HepG2 (cell line): ENCODE measurements at regions not wholly inside any gene's neighbourhood (a gene's known extent, or its start where the extent isn't known, plus 50 kb on each side); places are given as distances from the start of the nearest gene placed in this dataset.

Experiments used
- ATAC-seq: fragments of 200-7000 bp; cut with Tn5 transposase; 3 replicates; pipeline ENCODE4 v1.9.1; 2020; ENCODE audit warnings: mild to moderate bottlenecking, moderate library complexity
- BruUV-seq: library from RNA; stranded (reverse); fragments of 400-500 nt; replicated peaks from 2 replicates; lab custom pipeline; 2021; lab: Mats Ljungman, UMichigan
- CTCF ChIA-PET: fragments of 300-600 bp; formaldehyde crosslinking; extraction: SDS; loops from one replicate; lab custom pipeline; 2021; ENCODE audit warnings: low total read pairs, inconsistent platforms, low intra/inter-chr PET ratio; lab: Yijun Ruan, JAX
- POLR2A ChIA-PET: fragments of 350-600 bp; sonication (Branson Sonifier 250); formaldehyde crosslinking; loops from one replicate; lab custom pipeline; 2020; ENCODE audit warnings: antibody characterized with exemption, inconsistent platforms; lab: Yijun Ruan, JAX
- DNase-seq: peaks from one replicate; pipeline ENCODE4 v3.0.0-alpha.2; 2015; ENCODE audit warnings: low spot score
- FAIRE-seq: peaks from 3 replicates; lab custom pipeline; 2011; peaks lifted over from hg19 to GRCh38; lab: Jason Lieb, UNC
- H2AFZ ChIP-seq: one replicate; pipeline ENCODE4 v1.6.1; 2011; ENCODE audit warnings: low read length, inconsistent platforms
- H3K27ac ChIP-seq: fragments of 300-600 bp; 3 replicates; pipeline ENCODE4 v1.8.0; 2011; ENCODE audit warnings: mixed run types, mild to moderate bottlenecking, mixed read lengths, low read length, inconsistent platforms; ENCODE audit not compliant: insufficient read depth; ENCODE audit errors: extremely low read length
- H3K27me3 ChIP-seq, 2 experiments: fragments of 200-600 bp in 1 of 2; 2 replicates in 1 of 2; 3 replicates in 1 of 2; pipeline versions ENCODE4 v1.6.0 to v1.8.0; 2011; ENCODE audit warnings: low read length in 2 of 2, mild to moderate bottlenecking in 2 of 2, moderate library complexity in 2 of 2, inconsistent platforms in 1 of 2; ENCODE audit not compliant: insufficient read depth in 2 of 2, control insufficient read depth in 1 of 2
- H3K36me3 ChIP-seq, 2 experiments: fragments of 200-600 bp in 1 of 2; replicated peaks in 1 of 2; 2 replicates in 1 of 2; 3 replicates in 1 of 2; pipeline versions ENCODE4 v1.5.1 to v1.8.0; 2011; ENCODE audit warnings: low read length in 2 of 2, inconsistent platforms in 1 of 2; ENCODE audit not compliant: insufficient read depth in 2 of 2, control insufficient read depth in 1 of 2
- H3K4me1 ChIP-seq: 2 replicates; pipeline ENCODE4 v1.5.1; 2012; ENCODE audit warnings: low read length, inconsistent platforms; ENCODE audit not compliant: insufficient read depth
- H3K4me2 ChIP-seq: 2 replicates; pipeline ENCODE4 v1.6.0; 2011; ENCODE audit warnings: low read depth, low read length, inconsistent platforms
- H3K4me3 ChIP-seq, 3 experiments: fragments of 200-600 bp in 1 of 3; sonication (generic), shearing (Covaris generic) in 1 of 3; replicated peaks in 1 of 3; 2 replicates each; pipeline ENCODE4 v1.5.1; 2011 to 2016; ENCODE audit warnings: low read length in 3 of 3, inconsistent platforms in 2 of 3, low read depth in 2 of 3, mild to moderate bottlenecking in 2 of 3, control low read depth in 1 of 3, mixed read lengths in 1 of 3; ENCODE audit not compliant: insufficient read depth in 1 of 3
- H3K79me2 ChIP-seq: one replicate; pipeline ENCODE4 v1.6.1; 2011; ENCODE audit warnings: low read length, inconsistent platforms; ENCODE audit not compliant: insufficient read depth
- H3K9ac ChIP-seq: 2 replicates; pipeline ENCODE4 v1.6.0; 2011; ENCODE audit warnings: mild to moderate bottlenecking, low read depth, low read length, inconsistent platforms; ENCODE audit not compliant: insufficient read depth
- H3K9me3 ChIP-seq: 2 replicates; pipeline ENCODE4 v1.5.1; 2012; ENCODE audit warnings: mild to moderate bottlenecking, low read length
- H4K20me1 ChIP-seq: 2 replicates; pipeline ENCODE4 v1.6.0; 2011; ENCODE audit warnings: inconsistent platforms, mild to moderate bottlenecking, low read length, moderate library complexity; ENCODE audit not compliant: insufficient read depth
- HDAC6 ChIP-seq: fragments of 200-600 bp; sonication (generic); IDR thresholded peaks from 2 replicates; pipeline ENCODE4 v1.7.0; 2017; ENCODE audit warnings: mild to moderate bottlenecking, antibody characterized with exemption, low read length, low read depth
- JDP2 ChIP-seq: sonication (generic); formaldehyde crosslinking; IDR thresholded peaks from 2 replicates; pipeline ENCODE4 v1.8.1; 2022; ENCODE audit warnings: missing genetic modification reagents, borderline replicate concordance
- KDM5A ChIP-seq: fragments of 200-600 bp; sonication (generic); IDR thresholded peaks from 2 replicates; pipeline ENCODE4 v1.7.0; 2018; ENCODE audit warnings: antibody characterized with exemption, mild to moderate bottlenecking, low read length, borderline replicate concordance
- NR2F2 ChIP-seq: IDR thresholded peaks from 2 replicates; pipeline ENCODE4 v1.6.1; 2012; ENCODE audit warnings: low read depth, inconsistent platforms, borderline replicate concordance
- PHF8 ChIP-seq: sonication (generic); formaldehyde crosslinking; IDR thresholded peaks from 2 replicates; pipeline ENCODE4 v1.5.0; 2020; ENCODE audit warnings: missing genetic modification reagents
- SKI ChIP-seq: fragments of 450-650 bp; IDR thresholded peaks from one replicate; pipeline ENCODE4 v1.6.1; 2018; ENCODE audit warnings: mild to moderate bottlenecking; ENCODE audit not compliant: partially characterized antibody
- TSC22D2 ChIP-seq: sonication (generic); formaldehyde crosslinking; IDR thresholded peaks from 2 replicates; pipeline ENCODE4 v1.5.1; 2020; ENCODE audit warnings: missing genetic modification reagents, mild to moderate bottlenecking, borderline replicate concordance
- ZFYVE20 ChIP-seq: sonication (generic); formaldehyde crosslinking; IDR thresholded peaks from 2 replicates; pipeline ENCODE4 v1.8.0; 2023; ENCODE audit warnings: low read depth, mild to moderate bottlenecking, moderate library complexity, missing genetic modification reagents, borderline replicate concordance
- ZNF10 ChIP-seq: sonication (generic); formaldehyde crosslinking; IDR thresholded peaks from 2 replicates; pipeline ENCODE4 v1.4.0; 2020; ENCODE audit warnings: mild to moderate bottlenecking, low read depth, missing genetic modification reagents, borderline replicate concordance
- ZNF121 ChIP-seq: sonication (generic); formaldehyde crosslinking; IDR thresholded peaks from 2 replicates; pipeline ENCODE4 v1.5.0; 2020; ENCODE audit warnings: mild to moderate bottlenecking, missing genetic modification reagents
- ZNF143 ChIP-seq: sonication (generic); formaldehyde crosslinking; IDR thresholded peaks from 2 replicates; pipeline ENCODE4 v1.4.0; 2020; ENCODE audit warnings: missing genetic modification reagents
- ZNF256 ChIP-seq: sonication (generic); formaldehyde crosslinking; conservative IDR thresholded peaks from 2 replicates; pipeline ENCODE4 v1.4.0; 2020; ENCODE audit warnings: missing genetic modification reagents
- ZNF501 ChIP-seq: sonication (generic); formaldehyde crosslinking; IDR thresholded peaks from 2 replicates; pipeline ENCODE4 v1.5.1; 2020; ENCODE audit warnings: mild to moderate bottlenecking, moderate library complexity, missing genetic modification reagents
- ZNF644 ChIP-seq: IDR thresholded peaks from 2 replicates; pipeline ENCODE4 v1.6.1; 2016; ENCODE audit warnings: low read depth
- ZNF780A ChIP-seq: sonication (generic); formaldehyde crosslinking; IDR thresholded peaks from 2 replicates; pipeline ENCODE4 v1.8.0; 2022; ENCODE audit warnings: mild to moderate bottlenecking, missing genetic modification reagents, moderate library complexity
- ZNF883 ChIP-seq: sonication (generic); formaldehyde crosslinking; IDR thresholded peaks from 2 replicates; pipeline ENCODE4 v1.5.1; 2020; ENCODE audit warnings: mild to moderate bottlenecking, missing genetic modification reagents; ENCODE audit errors: not compliant biosample characterization
- WGBS: methylation state at CpG from one replicate; pipeline ENCODE4 v1.1.6; 2017; ENCODE audit warnings: low lambda C conversion rate; 5-methylcytosine and 5-hydroxymethylcytosine counted together
- in situ Hi-C: cut with HindIII; loops from 2 replicates; pipeline ENCODE4 v1.10.0; 2017; ENCODE audit warnings: low pct_unique_long_range_greater_than_20kb; ENCODE audit not compliant: extremely low pct_ligation_motif_present
- intact Hi-C: fragments of 100-400 bp; cut with micrococcal nuclease; formaldehyde crosslinking; loops from one replicate; pipeline ENCODE4 v1.10.0; 2022; ENCODE audit not compliant: unreplicated experiment
- TF ChIP-seq, protein P1 (sequence below): sonication (generic); formaldehyde crosslinking; IDR thresholded peaks from 2 replicates; pipeline ENCODE4 v1.4.0; 2020; ENCODE audit warnings: missing genetic modification reagents

DNA sequence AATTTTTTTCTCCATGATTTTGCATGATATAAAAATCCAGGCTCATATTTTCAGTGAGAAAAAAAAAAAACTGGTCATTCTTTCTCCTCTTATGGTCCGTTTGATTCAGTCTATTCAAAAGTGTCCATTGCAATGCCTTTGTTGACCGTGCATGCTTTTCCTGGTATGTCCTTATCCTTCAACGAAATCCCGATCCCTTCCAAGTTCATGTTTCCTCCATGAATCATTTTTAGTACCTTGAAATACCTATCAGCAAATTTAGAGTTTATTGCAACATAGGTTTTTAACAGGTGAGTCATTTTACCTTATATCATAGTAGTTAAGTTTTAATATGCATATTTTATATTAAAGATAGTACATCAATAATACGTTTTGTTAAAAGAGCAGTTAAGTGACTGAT lies 773.8 kb upstream of the CHD1 start:
- in situ Hi-C loops (no loop called here), intact Hi-C loops (no loop called here)
- POLR2A ChIA-PET, result no interaction called here
- FAIRE-seq, result no peak
- H3K4me3 ChIP-seq, result no peak overlapping the region
- H3K79me2 ChIP-seq, result no peaks in the 10 kb centered on the region
- no peak for DNase-seq
- no peak overlapping the region for H3K9ac ChIP-seq
- no peaks in the 10 kb centered on the region; the same call in 1 of the 2 replicates for H4K20me1 ChIP-seq
- no peak overlapping the region for H3K27ac ChIP-seq
- no peaks in the 10 kb centered on the region for H3K4me1 ChIP-seq
- H3K27me3 ChIP-seq, result no peaks in the 10 kb centered on the region; a peak in 1 of 5 replicates
- CTCF ChIA-PET, result no interaction called here
- no peak overlapping the region for H2AFZ ChIP-seq
- H3K4me2 ChIP-seq, result no peak overlapping the region
- no peak for TF ChIP-seq ZNF10 (CRISPR knock-in tag)
- TF ChIP-seq, protein P1, sequence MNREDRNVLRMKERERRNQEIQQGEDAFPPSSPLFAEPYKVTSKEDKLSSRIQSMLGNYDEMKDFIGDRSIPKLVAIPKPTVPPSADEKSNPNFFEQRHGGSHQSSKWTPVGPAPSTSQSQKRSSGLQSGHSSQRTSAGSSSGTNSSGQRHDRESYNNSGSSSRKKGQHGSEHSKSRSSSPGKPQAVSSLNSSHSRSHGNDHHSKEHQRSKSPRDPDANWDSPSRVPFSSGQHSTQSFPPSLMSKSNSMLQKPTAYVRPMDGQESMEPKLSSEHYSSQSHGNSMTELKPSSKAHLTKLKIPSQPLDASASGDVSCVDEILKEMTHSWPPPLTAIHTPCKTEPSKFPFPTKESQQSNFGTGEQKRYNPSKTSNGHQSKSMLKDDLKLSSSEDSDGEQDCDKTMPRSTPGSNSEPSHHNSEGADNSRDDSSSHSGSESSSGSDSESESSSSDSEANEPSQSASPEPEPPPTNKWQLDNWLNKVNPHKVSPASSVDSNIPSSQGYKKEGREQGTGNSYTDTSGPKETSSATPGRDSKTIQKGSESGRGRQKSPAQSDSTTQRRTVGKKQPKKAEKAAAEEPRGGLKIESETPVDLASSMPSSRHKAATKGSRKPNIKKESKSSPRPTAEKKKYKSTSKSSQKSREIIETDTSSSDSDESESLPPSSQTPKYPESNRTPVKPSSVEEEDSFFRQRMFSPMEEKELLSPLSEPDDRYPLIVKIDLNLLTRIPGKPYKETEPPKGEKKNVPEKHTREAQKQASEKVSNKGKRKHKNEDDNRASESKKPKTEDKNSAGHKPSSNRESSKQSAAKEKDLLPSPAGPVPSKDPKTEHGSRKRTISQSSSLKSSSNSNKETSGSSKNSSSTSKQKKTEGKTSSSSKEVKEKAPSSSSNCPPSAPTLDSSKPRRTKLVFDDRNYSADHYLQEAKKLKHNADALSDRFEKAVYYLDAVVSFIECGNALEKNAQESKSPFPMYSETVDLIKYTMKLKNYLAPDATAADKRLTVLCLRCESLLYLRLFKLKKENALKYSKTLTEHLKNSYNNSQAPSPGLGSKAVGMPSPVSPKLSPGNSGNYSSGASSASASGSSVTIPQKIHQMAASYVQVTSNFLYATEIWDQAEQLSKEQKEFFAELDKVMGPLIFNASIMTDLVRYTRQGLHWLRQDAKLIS, result no peak
- no peak for TF ChIP-seq ZNF256 (CRISPR knock-in tag)
- TF ChIP-seq JDP2 (CRISPR knock-in tag), result no peak
- no peak for TF ChIP-seq ZNF501 (CRISPR knock-in tag)
- no peak for TF ChIP-seq ZNF644
- TF ChIP-seq ZFYVE20 (CRISPR knock-in tag), result no peak
- TF ChIP-seq ZNF780A (CRISPR knock-in tag), result no peak
- no peak for TF ChIP-seq PHF8 (CRISPR knock-in tag)
- TF ChIP-seq SKI, result no peak
- no peak for TF ChIP-seq ZNF883 (CRISPR knock-in tag)
- TF ChIP-seq ZNF121 (CRISPR knock-in tag), result no peak
- TF ChIP-seq NR2F2, result no peak
- no peak for TF ChIP-seq HDAC6
- TF ChIP-seq ZNF143 (CRISPR knock-in tag), result no peak
- TF ChIP-seq KDM5A, result no peak
- no peak for TF ChIP-seq TSC22D2 (CRISPR knock-in tag)
- BruUV-seq, result no TSS peak
- 2% methylated on average over 5 of the region's 5 CpGs for WGBS
- ATAC-seq, result no peak
- H3K9me3 ChIP-seq, result no peaks in the 10 kb centered on the region
- H3K36me3 ChIP-seq, result no peaks in the 10 kb centered on the region
